ENCODE measurements at regions not wholly inside any gene's neighbourhood (a gene's known extent, or its start where the extent isn't known, plus 50 kb on each side); places are given as distances from the start of the nearest gene placed in this dataset.

DNA sequence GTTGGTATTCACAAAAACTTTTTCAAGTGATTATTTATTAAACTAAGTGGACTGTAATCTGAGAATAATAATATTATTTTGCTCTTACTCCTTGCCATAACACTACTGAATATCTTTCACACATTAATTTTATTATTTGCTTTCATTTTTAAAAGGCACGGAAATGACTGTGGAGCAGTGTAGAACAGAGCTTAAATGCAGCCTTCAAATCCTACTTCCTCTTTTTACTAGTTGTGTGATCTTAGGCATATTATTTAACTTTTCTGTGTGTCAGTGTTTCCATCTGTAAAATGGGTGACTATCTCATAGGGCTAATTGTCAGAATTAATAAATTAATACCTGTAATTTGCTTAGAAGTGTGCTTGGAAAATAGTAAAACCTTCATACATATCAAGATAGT, 55.5 kb upstream of the SLC8A1 start:
- peak; percentile 59 for FAIRE-seq

DNA sequence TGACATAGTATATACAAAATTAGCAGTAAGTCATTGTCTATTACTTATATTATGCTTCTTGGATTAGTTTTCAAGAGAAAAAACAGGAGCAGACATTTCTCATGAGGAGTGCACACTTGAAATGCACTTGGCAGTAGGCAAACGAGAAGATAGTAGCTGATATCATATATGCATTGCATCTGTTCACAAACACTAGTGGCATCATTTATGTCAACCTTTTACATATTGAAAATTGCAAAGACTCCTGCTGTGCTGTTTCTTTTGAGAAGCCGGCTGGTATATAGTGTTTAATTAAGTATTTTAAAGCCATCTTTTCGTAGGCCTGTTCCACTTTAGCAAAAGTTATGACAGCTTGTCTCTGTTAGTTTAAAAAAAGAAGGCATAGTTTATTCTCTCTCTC, 58.4 kb upstream of the SLC8A1 start:
- no peak for FAIRE-seq

DNA sequence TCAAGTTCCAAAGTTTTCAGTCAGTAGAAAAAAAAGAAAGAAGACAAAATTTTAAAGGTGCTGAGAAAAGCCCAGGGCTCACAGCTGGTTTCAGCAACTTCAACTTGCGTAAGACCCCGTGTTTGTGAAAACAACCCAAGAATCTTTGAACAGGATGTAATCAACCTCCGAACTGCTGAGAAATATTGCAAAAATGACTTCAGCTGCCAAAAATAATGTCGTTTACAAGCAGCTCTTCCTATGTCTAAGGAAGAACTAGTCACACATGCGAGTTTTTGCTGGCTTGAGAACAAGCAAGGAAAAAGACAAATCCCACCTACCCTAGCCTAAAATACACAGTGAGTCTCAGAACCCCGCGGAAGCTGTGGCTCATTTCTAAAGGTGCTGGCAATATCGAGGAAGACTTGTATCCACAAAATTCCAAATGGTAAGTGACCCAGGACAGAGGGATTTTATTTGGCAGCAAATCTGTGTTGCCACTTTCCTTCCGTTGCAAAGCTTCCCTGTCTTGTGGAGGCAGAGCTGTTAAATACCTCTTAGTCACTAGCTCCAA, 59.8 kb upstream of the SLC8A1 start:
- FAIRE-seq: no peak

DNA sequence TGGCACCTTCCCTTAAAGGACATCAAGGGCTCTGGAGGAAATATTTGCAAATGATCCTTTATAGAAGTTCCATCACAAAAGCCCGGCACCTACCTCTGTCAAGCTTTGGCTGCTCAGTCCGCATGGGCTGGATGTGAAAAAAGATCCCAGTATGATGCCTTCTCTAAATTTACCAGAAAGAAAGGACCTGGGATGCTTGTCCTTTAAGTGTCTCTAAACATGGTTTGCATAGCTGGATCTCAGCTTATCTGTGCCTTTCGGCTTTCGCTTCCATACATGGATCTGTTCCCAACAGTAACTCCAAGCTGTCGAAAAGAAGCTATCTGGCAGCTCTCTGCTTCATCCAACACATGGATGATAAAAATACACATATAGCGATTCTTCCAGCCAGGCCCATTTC, 60.4 kb upstream of the SLC8A1 start:
- no peak for FAIRE-seq

GRCh38 chr2:40513201-40513600, 61.3 kb upstream of the SLC8A1 start:
- FAIRE-seq: no peak

DNA sequence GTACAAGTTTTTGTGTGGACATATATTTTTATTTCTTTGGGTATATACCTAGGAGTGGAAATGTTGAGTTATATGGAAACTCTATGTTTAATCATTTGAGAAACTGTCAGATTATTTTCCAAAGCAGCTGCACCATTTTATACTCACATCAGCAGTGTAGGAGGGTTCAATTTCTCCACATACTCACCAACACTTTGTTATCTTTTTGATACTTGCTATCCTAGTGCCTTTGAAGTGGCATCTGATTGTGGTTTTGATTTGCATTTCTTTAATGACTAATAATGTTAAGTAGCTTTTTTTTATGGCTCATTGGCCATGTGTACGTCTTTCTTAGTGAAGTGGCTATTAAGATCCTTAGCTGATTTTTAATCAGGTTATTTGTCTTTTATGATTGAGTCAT, 64.7 kb upstream of the SLC8A1 start:
- FAIRE-seq: no peak

DNA sequence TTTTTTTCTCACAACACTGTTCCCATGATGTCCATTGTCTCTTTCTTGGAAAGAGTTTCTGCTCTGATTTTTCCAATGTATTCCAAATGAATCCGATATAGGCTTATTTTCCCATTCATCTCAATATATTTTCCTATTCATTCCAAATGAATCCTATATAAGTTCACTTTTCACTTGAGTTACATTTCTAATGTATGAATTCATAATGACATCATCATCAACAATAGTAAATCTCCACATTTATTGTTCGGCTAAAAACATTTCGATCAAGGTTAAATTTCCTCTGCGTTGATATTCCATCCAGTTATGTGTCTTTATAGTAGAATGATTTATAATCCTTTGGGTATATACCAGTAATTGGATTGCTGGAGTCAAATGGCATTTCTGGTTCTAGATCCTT, 76.7 kb upstream of the SLC8A1 start:
- FAIRE-seq: no peak

- FAIRE-seq: no peak
Observed at GRCh38 chr2:40531359-40531758, 79.5 kb upstream of the SLC8A1 start.

- no peak for FAIRE-seq
Observed at GRCh38 chr2:40534528-40534927, 82.6 kb upstream of the SLC8A1 start.

DNA sequence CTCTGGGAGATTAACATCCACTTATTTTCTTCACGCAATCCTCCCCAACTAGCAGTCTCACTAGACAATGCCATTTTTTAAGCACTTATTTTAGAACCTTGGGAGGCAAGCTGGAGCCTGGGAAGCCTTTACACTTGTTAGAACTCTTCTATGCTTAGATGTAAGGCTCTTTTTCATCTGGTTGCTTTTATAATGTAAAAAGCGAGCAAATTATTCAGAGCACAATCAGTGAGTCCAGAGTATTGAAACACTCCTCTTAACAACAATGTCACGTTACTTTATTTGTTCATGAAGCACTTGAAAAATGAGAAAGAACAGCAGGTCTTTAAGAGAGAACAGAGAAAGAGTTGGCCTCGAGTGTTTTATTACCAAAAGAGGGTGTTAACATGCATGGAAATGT, 84.1 kb upstream of the SLC8A1 start:
- FAIRE-seq: no peak

GRCh38 chr2:40540026-40540425, 88.1 kb upstream of the SLC8A1 start:
- no peak for FAIRE-seq

- FAIRE-seq: no peak
Observed at GRCh38 chr2:40543381-40543780, 91.5 kb upstream of the SLC8A1 start.

DNA sequence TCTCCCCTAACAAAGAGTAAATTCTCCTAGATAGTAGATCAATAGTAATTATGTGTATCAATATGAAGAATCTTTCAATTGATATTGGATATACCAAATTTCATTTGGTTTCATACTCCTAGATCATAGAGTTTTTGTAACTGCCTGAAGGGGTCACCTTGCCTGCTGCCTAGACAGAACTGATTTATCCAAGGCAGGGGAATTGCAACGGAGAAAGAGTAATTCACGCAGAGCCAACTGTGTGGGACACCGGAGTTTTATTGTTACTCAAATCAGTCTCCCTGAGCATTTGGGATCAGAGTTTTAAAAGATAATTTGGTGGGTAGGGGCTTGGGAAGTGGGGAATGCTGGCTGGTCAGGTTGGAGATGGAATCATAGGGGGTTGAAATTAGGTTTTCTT, 92.2 kb upstream of the SLC8A1 start:
- FAIRE-seq: no peak

GRCh38 chr2:40545645-40546044, 93.8 kb upstream of the SLC8A1 start:
- FAIRE-seq: no peak

- no peak for FAIRE-seq
Observed at GRCh38 chr2:40546439-40547191, 94.7 kb upstream of the SLC8A1 start.

DNA sequence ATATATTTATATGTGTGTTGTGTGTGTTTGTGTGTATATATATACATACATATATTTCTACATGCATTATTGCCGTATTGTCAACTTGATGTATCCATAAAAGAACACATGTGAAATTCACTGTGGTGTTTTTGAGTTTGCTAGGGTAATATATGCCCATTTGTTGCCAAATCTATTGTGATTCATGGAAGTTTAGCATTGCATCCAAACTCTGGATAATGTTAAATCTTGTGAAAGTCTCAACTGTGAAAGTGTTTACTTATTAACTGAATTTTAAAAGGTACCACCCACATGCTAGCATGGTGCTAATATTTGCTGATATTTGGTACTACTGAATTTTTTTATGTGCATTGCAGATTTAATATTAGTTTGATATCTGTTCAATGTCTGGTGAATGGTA, 96.6 kb upstream of the SLC8A1 start:
- FAIRE-seq: no peak

DNA sequence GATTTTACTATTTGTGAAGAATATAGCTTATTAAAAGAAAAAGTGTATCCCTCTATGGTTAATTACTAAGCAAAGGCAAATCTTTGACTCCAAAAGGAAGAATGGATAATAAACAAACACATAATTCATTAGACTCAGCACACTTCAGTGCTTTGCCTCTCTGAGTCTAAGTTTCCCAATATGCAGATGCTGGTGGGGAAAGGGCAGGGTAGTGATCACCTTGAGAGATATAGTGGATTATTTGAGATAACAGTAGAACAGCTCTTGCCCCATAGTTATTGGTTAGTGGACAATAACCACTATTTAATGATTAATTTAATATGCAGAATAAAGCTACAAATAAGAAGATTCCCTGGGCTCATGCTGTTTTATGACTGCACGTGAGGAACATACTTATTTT, 98.2 kb upstream of the SLC8A1 start:
- no peak for FAIRE-seq

DNA sequence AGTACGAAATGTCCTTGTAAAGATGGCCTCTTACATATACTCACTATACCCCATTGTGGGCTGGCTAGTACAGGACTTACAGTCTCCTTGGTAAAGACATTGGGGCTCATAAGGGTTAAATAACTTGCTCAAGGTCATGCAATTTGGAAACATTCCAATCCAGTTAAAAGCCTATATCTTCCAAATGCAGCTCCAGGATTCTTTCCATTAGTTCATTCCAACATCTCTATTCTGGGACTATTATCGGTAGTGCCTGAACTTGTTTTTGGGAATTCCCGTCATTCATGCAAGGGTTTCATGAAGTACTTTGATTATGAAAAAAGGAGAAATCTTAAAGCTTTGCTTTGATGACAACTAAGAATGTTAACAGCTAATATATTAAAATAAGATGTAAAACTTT, 99.2 kb upstream of the SLC8A1 start:
- no peak for FAIRE-seq

DNA sequence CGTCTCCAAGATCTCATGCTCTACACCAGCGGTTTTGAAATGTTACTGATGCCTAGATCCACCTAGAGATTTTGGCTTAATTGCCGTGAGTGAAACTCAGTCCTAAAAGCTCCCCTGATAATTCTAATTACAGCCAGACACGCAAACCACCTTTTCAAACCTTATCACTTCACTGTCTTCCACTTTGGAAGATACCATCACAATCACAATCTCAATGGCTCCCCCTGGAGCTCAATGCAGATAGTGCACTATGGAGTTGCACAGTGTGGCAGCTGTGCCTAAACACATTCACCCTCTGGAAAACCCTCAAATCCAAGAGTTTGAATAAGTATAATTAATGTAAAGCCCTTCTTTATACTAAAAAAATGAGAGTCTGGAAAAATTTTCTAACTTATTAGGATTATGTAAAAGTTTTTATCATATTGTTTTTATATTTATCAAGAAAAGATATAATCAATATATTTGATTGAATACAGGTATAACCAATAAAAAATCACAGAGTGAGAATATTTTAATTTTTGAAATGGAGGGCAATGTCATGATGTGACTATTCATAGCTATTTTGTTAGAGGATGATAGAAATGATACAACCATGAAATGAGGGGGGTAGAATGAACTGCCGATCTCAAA, 102.9 kb upstream of the SLC8A1 start:
- peak; percentile 89 for FAIRE-seq

DNA sequence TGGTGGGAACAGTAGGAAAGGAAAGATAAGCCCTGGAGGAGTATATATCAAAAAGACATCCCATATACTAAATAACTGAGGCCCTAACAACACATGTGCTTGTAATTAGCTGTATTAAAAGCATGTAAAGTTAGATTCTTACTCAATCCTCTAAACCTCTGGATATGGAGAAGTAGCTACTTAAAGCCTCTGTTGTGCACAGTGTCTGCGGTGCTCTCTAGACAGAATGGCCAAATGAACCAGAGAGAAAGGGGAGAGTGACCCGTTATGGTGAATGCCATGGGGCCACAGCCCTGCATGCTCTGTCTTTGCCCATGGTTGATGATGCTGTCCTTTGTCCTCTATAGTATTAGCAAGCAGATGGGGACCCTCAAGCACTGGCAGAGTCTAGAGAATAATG, 104.4 kb upstream of the SLC8A1 start:
- FAIRE-seq: no peak

GRCh38 chr2:40556739-40557138, 104.8 kb upstream of the SLC8A1 start:
- no peak for FAIRE-seq

- FAIRE-seq: no peak
Observed at GRCh38 chr2:40558761-40559160, 106.9 kb upstream of the SLC8A1 start.

- no peak for FAIRE-seq
Observed at GRCh38 chr2:40559175-40559574, 107.3 kb upstream of the SLC8A1 start.

GRCh38 chr2:40564184-40564583, 112.3 kb upstream of the SLC8A1 start:
- no peak for FAIRE-seq

DNA sequence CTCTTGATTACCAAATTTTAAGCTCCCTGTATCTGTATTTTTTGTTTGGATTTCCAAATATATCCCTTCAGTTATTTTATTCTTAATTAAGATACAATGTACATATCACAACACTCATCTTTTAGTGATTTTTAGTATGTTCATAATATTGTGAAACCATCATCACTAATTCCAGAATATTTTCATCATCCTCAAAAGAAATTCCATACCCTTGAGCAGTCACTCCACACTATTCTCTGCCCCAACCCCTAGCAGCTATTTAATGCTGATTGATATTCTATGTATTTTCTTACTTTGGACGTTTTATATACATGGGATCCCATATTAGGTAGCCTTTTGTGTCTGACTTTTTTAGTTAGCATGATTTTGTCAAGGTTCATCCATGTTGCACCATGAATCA, 127.4 kb upstream of the SLC8A1 start:
- no peak for FAIRE-seq
